Smooth muscle cell (in vitro differentiated cells): ENCODE measurements at regions not wholly inside any gene's neighbourhood (a gene's known extent, or its start where the extent isn't known, plus 50 kb on each side); places are given as distances from the start of the nearest gene placed in this dataset.

ENCODE experiments used
- DNase-seq: peaks from one replicate; lab custom pipeline; 2025; ENCODE audit not compliant: unreplicated experiment; lab: John Stamatoyannopoulos, UW
- H2AFZ ChIP-seq: fragments of 200-600 bp; sonication (generic); 2 replicates; pipeline ENCODE4 v1.6.0; 2016; ENCODE audit warnings: antibody characterized with exemption, low read depth, mild to moderate bottlenecking
- H3F3A ChIP-seq: fragments of 200-600 bp; sonication (generic); 2 replicates; pipeline ENCODE4 v1.6.0; 2017; ENCODE audit warnings: antibody characterized with exemption, low read depth
- H3K27ac ChIP-seq: fragments of 200-600 bp; sonication (generic); 2 replicates; pipeline ENCODE4 v1.5.1; 2016; ENCODE audit warnings: low read depth, mild to moderate bottlenecking
- H3K27me3 ChIP-seq: fragments of 200-600 bp; sonication (generic); 2 replicates; pipeline ENCODE4 v1.6.1; 2016; ENCODE audit warnings: low read depth, mild to moderate bottlenecking
- H3K36me3 ChIP-seq: fragments of 200-600 bp; sonication (generic); 2 replicates; pipeline ENCODE4 v1.5.1; 2016; ENCODE audit warnings: low read depth
- H3K4me1 ChIP-seq: fragments of 200-600 bp; sonication (generic); 2 replicates; pipeline ENCODE4 v1.5.1; 2016; ENCODE audit warnings: low read depth
- H3K4me2 ChIP-seq: fragments of 200-600 bp; sonication (generic); 2 replicates; pipeline ENCODE4 v1.6.0; 2016; ENCODE audit warnings: mild to moderate bottlenecking
- H3K4me3 ChIP-seq: fragments of 200-600 bp; sonication (generic); 2 replicates; pipeline ENCODE4 v1.5.1; 2016; ENCODE audit warnings: mild to moderate bottlenecking
- H3K79me2 ChIP-seq: fragments of 200-600 bp; sonication (generic); 2 replicates; pipeline ENCODE4 v1.6.0; 2016; ENCODE audit warnings: low read depth, mild to moderate bottlenecking
- H3K9ac ChIP-seq: fragments of 200-600 bp; sonication (generic); 2 replicates; pipeline ENCODE4 v1.6.0; 2016; ENCODE audit warnings: low read depth
- H3K9me3 ChIP-seq: fragments of 200-600 bp; sonication (generic); replicated peaks from 2 replicates; pipeline ENCODE4 v1.5.1; 2016; ENCODE audit warnings: low read depth
- H4K20me1 ChIP-seq: fragments of 200-600 bp; sonication (generic); 2 replicates; pipeline ENCODE4 v1.6.0; 2016; ENCODE audit warnings: low read depth
- WGBS: methylation state at CpG from one replicate; pipeline ENCODE4 v1.1.7; 2016; ENCODE audit warnings: low lambda C conversion rate; 5-methylcytosine and 5-hydroxymethylcytosine counted together
- TF ChIP-seq, protein P1 (sequence below): fragments of 200-600 bp; sonication (generic); IDR thresholded peaks from 2 replicates; pipeline ENCODE4 v1.5.1; 2017; ENCODE audit warnings: borderline replicate concordance, mild to moderate bottlenecking, antibody characterized with exemption; ENCODE audit not compliant: insufficient read depth, poor library complexity, severe bottlenecking

- H2AFZ ChIP-seq, result no peak overlapping the region
- WGBS, result 34% methylated on average over 5 of the region's 5 CpGs
- H3K27ac ChIP-seq, result no peak overlapping the region
- no peaks in the 10 kb centered on the region for H3K9me3 ChIP-seq
- peaks cover under 1% of the 10 kb centered on the region for H3K4me1 ChIP-seq
- no peak overlapping the region for H3K9ac ChIP-seq
- no peak overlapping the region for H3K4me3 ChIP-seq
- H3K36me3 ChIP-seq, result no peaks in the 10 kb centered on the region
- no peaks in the 10 kb centered on the region for H3K27me3 ChIP-seq
- H4K20me1 ChIP-seq, result no peaks in the 10 kb centered on the region
- no peaks in the 10 kb centered on the region for H3K79me2 ChIP-seq
- TF ChIP-seq, protein P1, sequence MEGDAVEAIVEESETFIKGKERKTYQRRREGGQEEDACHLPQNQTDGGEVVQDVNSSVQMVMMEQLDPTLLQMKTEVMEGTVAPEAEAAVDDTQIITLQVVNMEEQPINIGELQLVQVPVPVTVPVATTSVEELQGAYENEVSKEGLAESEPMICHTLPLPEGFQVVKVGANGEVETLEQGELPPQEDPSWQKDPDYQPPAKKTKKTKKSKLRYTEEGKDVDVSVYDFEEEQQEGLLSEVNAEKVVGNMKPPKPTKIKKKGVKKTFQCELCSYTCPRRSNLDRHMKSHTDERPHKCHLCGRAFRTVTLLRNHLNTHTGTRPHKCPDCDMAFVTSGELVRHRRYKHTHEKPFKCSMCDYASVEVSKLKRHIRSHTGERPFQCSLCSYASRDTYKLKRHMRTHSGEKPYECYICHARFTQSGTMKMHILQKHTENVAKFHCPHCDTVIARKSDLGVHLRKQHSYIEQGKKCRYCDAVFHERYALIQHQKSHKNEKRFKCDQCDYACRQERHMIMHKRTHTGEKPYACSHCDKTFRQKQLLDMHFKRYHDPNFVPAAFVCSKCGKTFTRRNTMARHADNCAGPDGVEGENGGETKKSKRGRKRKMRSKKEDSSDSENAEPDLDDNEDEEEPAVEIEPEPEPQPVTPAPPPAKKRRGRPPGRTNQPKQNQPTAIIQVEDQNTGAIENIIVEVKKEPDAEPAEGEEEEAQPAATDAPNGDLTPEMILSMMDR, result no peak
- no peak overlapping the region for H3K4me2 ChIP-seq
- no peaks in the 10 kb centered on the region for H3F3A ChIP-seq
- DNase-seq, result no peak
These were observed 309.7 kb upstream of the NFE2L3 start for GRCh38 chr7:25842201-25842733.

DNA sequence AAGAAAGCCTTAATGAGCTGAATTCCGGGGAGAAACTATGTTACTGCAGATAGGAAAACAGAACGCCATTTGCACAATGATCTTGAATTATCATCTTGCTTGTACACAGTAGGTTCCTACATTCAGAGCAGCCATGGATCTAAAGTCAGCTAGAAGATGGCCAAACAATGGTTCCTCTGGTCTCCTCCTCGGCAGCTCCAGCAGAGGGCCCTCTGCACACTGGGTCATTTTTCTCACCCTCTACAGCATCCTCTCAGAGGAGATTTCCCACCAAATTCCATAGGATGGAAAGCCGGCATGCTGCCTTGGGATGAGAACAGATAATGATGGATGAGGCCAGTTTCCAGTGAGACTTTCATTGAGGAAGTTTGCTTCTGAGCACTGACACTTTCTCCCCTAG lies 308.5 kb upstream of the NFE2L3 start:
- no peak overlapping the region for H2AFZ ChIP-seq
- no peaks in the 10 kb centered on the region for H3K36me3 ChIP-seq
- no peak overlapping the region for H3K27ac ChIP-seq
- DNase-seq, result no peak
- no peaks in the 10 kb centered on the region for H3K27me3 ChIP-seq
- H3K4me3 ChIP-seq, result no peak overlapping the region
- no peaks in the 10 kb centered on the region for H3K79me2 ChIP-seq
- H3F3A ChIP-seq, result peaks cover 4% of the 10 kb centered on the region
- no peak overlapping the region for H3K9ac ChIP-seq
- 86% methylated on average over 4 of the region's 4 CpGs for WGBS
- peaks cover 12% of the 10 kb centered on the region for H3K4me1 ChIP-seq
- no peak overlapping the region for H3K4me2 ChIP-seq
- TF ChIP-seq, protein P1, result no peak
- H3K9me3 ChIP-seq, result no peaks in the 10 kb centered on the region
- no peaks in the 10 kb centered on the region for H4K20me1 ChIP-seq

GRCh38 chr7:25844102-25844870 lies 307.7 kb upstream of the NFE2L3 start:
- no peak overlapping the region for H3K27ac ChIP-seq
- no peak overlapping the region for H3K9ac ChIP-seq
- DNase-seq, result no peak

More at GRCh38 chr7:25844102-25844870, 307.7 kb upstream of the NFE2L3 start:
- Histone ChIP-seq H3K27me3 (no peaks in the 10 kb centered on the region), H3K36me3 (no peaks in the 10 kb centered on the region), H3K4me3 (no peak overlapping the region), H2AFZ (no peak overlapping the region), H3K4me2 (no peak overlapping the region), H3K9me3 (no peaks in the 10 kb centered on the region), H3F3A (peaks cover 7% of the 10 kb centered on the region), H3K79me2 (no peaks in the 10 kb centered on the region), H4K20me1 (no peaks in the 10 kb centered on the region), H3K4me1 (peaks cover 21% of the 10 kb centered on the region)
- 87% methylated on average over 6 of the region's 6 CpGs for WGBS
- TF ChIP-seq, protein P1, result no peak
